ENCODE measurements at regions not wholly inside any gene's neighbourhood (a gene's known extent, or its start where the extent isn't known, plus 50 kb on each side); places are given as distances from the start of the nearest gene placed in this dataset.

- in situ Hi-C loops (cut with MboI) (no loop called here), intact Hi-C loops (cut with micrococcal nuclease) (no loop called here)
- peaks cover 0 to 3% of the 10 kb centered on the region in 2 experiments; a peak in 1 of 5 replicates for H3K27me3 ChIP-seq (ENCODE audit: control insufficient read depth in 2 of 2, insufficient read depth in 2 of 2, low read length in 2 of 2)
- H3K4me1 ChIP-seq (replicated peaks in 1 of 2; ENCODE audit: control insufficient read depth in 2 of 2, insufficient read depth in 2 of 2, low read length in 2 of 2): no peaks in the 10 kb centered on the region
- WGBS (ENCODE audit: insufficient coverage, low coverage, missing lambda C conversion rate): 5% methylated on average over 2 of the region's 2 CpGs
- no TSS peak for BruUV-seq (replicated peaks)
- H3K27ac ChIP-seq (ENCODE audit: extremely low read depth, low read depth, low read length): no peak overlapping the region
- no peak overlapping the region for H3K9ac ChIP-seq (ENCODE audit: insufficient read depth in 1 of 2, low read depth in 2 of 2, low read length in 2 of 2)
- DNase-seq (ENCODE audit: extremely low read depth in 1 of 4, low spot score in 3 of 4) (no peak), ATAC-seq (no peak), FAIRE-seq (no peak)
- H3K36me3 ChIP-seq (ENCODE audit: control insufficient read depth, insufficient read depth, low read length): no peaks in the 10 kb centered on the region
- no peak overlapping the region for H2AFZ ChIP-seq (ENCODE audit: low read depth, low read length)
- H3K9me1 ChIP-seq (ENCODE audit: control insufficient read depth, insufficient read depth, low read length): no peaks in the 10 kb centered on the region
- POLR2A ChIA-PET: no interaction called here
- H3K9me3 ChIP-seq (replicated peaks; ENCODE audit: control insufficient read depth, insufficient read depth, low read depth, low read length): no peaks in the 10 kb centered on the region
- no peaks in the 10 kb centered on the region for H4K20me1 ChIP-seq (replicated peaks; ENCODE audit: control insufficient read depth, insufficient read depth, low read length)
- H3K4me3 ChIP-seq: no peak overlapping the region
- no peaks in the 10 kb centered on the region for H3K79me2 ChIP-seq (ENCODE audit: control insufficient read depth, insufficient read depth, low read length)
- CTCF ChIA-PET (ENCODE audit: low intra/inter-chr PET ratio): no interaction called here
- no peak for TF ChIP-seq HNRNPK (IDR thresholded peaks at IDR 0.05; ENCODE audit: low read depth, low read length, poor library complexity, severe bottlenecking)
- TF ChIP-seq ZBTB2 (IDR thresholded peaks at IDR 0.05): no peak
- TF ChIP-seq SP2 (IDR thresholded peaks at IDR 0.05; ENCODE audit: extremely low read depth, low read depth, low read length, poor library complexity, severe bottlenecking): no peak
- peak; percentile 48 for TF ChIP-seq ZFP36 (IDR thresholded peaks at IDR 0.05; ENCODE audit: low read depth, low read length, partially characterized antibody)
- peak; percentile 78 for TF ChIP-seq RBM25 (IDR thresholded peaks at IDR 0.05; ENCODE audit: low read depth, low read length, severe bottlenecking)
- no peak for TF ChIP-seq RCOR1 (IDR thresholded peaks at IDR 0.05; ENCODE audit: borderline replicate concordance in 1 of 2, low read depth in 2 of 2, low read length in 2 of 2)
- H3K4me2 ChIP-seq (ENCODE audit: insufficient read depth, low read length): no peak overlapping the region
Observed at GRCh38 chr16:13542284-13542683, 377.7 kb upstream of the ERCC4 start.
